ENCODE measurements at regions not wholly inside any gene's neighbourhood (a gene's known extent, or its start where the extent isn't known, plus 50 kb on each side); places are given as distances from the start of the nearest gene placed in this dataset.

DNA sequence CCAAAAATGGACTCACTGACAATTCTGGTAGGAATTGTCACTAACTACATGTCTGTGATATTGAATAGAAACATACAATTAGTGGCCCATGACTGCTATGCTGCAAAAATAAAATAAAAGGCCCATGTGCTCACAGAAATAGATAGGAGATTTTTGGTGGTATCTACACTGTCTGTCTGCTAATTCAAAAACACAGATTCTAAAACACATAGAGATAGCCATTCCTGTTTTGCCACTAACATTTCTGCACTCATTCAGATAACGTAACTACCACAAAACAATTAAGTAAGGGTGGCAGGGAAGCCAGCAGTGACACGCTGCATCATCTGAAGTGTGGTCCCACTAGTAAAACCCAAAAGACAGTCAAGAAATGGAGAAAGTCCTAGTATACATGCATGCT, 202.2 kb upstream of the NFIA start:
- Histone ChIP-seq H3K9me2 (replicated peaks; ENCODE audit: insufficient read depth, low read length) (no peaks in the 10 kb centered on the region), H3K36me3 (ENCODE audit: low read length) (no peaks in the 10 kb centered on the region), H3K27me3 (ENCODE audit: low read length) (no peaks in the 10 kb centered on the region), H4K20me1 (ENCODE audit: low read depth, low read length) (no peaks in the 10 kb centered on the region), H3F3A (ENCODE audit: insufficient read depth) (no peaks in the 10 kb centered on the region), H3K4me2 (ENCODE audit: low read depth, low read length, poor library complexity, severe bottlenecking) (no peak overlapping the region), H3K27ac (ENCODE audit: low read depth, low read length) (no peak overlapping the region), H3K9ac (ENCODE audit: low read length) (no peak overlapping the region), H2AFZ (ENCODE audit: low read depth, low read length, severe bottlenecking) (no peak overlapping the region), H3K4me3 (ENCODE audit: insufficient read depth, low read length, poor library complexity, severe bottlenecking) (no peak overlapping the region), H3K9me3 (ENCODE audit: insufficient read depth, low read length) (no peaks in the 10 kb centered on the region), H3K79me2 (ENCODE audit: insufficient read depth, low read length) (no peaks in the 10 kb centered on the region)
- no peak for TF ChIP-seq EZH2phosphoT487 (conservative IDR thresholded peaks at IDR 0.05; ENCODE audit: low read length)
- TF ChIP-seq, protein P1, sequence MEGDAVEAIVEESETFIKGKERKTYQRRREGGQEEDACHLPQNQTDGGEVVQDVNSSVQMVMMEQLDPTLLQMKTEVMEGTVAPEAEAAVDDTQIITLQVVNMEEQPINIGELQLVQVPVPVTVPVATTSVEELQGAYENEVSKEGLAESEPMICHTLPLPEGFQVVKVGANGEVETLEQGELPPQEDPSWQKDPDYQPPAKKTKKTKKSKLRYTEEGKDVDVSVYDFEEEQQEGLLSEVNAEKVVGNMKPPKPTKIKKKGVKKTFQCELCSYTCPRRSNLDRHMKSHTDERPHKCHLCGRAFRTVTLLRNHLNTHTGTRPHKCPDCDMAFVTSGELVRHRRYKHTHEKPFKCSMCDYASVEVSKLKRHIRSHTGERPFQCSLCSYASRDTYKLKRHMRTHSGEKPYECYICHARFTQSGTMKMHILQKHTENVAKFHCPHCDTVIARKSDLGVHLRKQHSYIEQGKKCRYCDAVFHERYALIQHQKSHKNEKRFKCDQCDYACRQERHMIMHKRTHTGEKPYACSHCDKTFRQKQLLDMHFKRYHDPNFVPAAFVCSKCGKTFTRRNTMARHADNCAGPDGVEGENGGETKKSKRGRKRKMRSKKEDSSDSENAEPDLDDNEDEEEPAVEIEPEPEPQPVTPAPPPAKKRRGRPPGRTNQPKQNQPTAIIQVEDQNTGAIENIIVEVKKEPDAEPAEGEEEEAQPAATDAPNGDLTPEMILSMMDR (IDR thresholded peaks at IDR 0.05; ENCODE audit: insufficient read depth, low read length, poor library complexity, severe bottlenecking) = no peak

DNA sequence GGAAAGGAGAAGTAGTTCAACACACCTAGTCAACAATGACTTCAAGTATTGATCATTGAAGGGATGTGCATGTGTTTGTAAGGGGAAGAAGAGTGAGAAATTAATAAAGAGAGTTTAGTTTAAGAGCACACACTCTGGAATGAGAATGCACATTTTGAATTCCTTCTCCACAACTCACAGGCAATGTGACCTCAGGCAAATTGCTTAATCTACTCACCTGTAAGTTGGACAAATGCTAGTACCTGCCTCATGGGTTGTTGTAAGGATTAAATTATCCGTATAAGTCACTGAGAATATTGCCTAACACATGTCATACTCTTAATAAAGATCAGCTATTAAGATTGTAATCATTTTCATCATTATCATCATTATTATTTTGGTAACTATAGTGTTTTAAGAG, 204.0 kb upstream of the NFIA start:
- TF ChIP-seq, protein P1 (IDR thresholded peaks at IDR 0.05; ENCODE audit: insufficient read depth, low read length, poor library complexity, severe bottlenecking) = no peak
- no peak for TF ChIP-seq EZH2phosphoT487 (conservative IDR thresholded peaks at IDR 0.05; ENCODE audit: low read length)
- H3F3A ChIP-seq (ENCODE audit: insufficient read depth) = no peaks in the 10 kb centered on the region
- H3K9me2 ChIP-seq (replicated peaks; ENCODE audit: insufficient read depth, low read length) = no peaks in the 10 kb centered on the region
- H3K79me2 ChIP-seq (ENCODE audit: insufficient read depth, low read length) = no peaks in the 10 kb centered on the region
- no peak overlapping the region for H2AFZ ChIP-seq (ENCODE audit: low read depth, low read length, severe bottlenecking)
- H3K36me3 ChIP-seq (ENCODE audit: low read length) = no peaks in the 10 kb centered on the region
- H3K4me3 ChIP-seq (ENCODE audit: insufficient read depth, low read length, poor library complexity, severe bottlenecking) = no peak overlapping the region
- H4K20me1 ChIP-seq (ENCODE audit: low read depth, low read length) = no peaks in the 10 kb centered on the region
- H3K27me3 ChIP-seq (ENCODE audit: low read length) = no peaks in the 10 kb centered on the region
- no peak overlapping the region for H3K9ac ChIP-seq (ENCODE audit: low read length)
- H3K9me3 ChIP-seq (ENCODE audit: insufficient read depth, low read length) = no peaks in the 10 kb centered on the region
- no peak overlapping the region for H3K27ac ChIP-seq (ENCODE audit: low read depth, low read length)
- no peak overlapping the region for H3K4me2 ChIP-seq (ENCODE audit: low read depth, low read length, poor library complexity, severe bottlenecking)

DNA sequence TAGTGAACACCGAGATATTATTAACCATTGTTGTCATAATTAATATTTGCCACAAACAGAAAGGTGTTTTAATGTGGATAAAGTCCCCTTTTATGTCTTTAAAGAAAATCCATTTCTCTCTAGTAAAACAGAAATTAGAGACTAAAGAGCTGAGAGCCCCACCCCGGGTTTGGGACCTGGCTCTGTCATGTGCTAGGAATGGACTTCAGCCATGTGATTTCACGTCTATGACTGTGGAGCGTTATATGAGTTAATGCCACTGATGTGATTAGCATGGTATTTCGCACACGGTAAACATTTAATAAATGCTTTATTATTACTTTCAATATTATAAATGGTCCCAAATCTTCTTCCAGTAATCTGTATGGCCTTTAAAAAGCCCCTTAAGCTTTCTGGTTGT, 205.0 kb upstream of the NFIA start:
- no peak overlapping the region for H3K4me2 ChIP-seq (ENCODE audit: low read depth, low read length, poor library complexity, severe bottlenecking)
- H3F3A ChIP-seq (ENCODE audit: insufficient read depth) = no peaks in the 10 kb centered on the region
- no peaks in the 10 kb centered on the region for H3K9me3 ChIP-seq (ENCODE audit: insufficient read depth, low read length)
- no peak overlapping the region for H3K27ac ChIP-seq (ENCODE audit: low read depth, low read length)
- no peak for TF ChIP-seq EZH2phosphoT487 (conservative IDR thresholded peaks at IDR 0.05; ENCODE audit: low read length)
- TF ChIP-seq, protein P1 (IDR thresholded peaks at IDR 0.05; ENCODE audit: insufficient read depth, low read length, poor library complexity, severe bottlenecking) = no peak
- H4K20me1 ChIP-seq (ENCODE audit: low read depth, low read length) = no peaks in the 10 kb centered on the region
- no peaks in the 10 kb centered on the region for H3K79me2 ChIP-seq (ENCODE audit: insufficient read depth, low read length)
- no peaks in the 10 kb centered on the region for H3K36me3 ChIP-seq (ENCODE audit: low read length)
- H3K27me3 ChIP-seq (ENCODE audit: low read length) = no peaks in the 10 kb centered on the region
- no peak overlapping the region for H2AFZ ChIP-seq (ENCODE audit: low read depth, low read length, severe bottlenecking)
- H3K9ac ChIP-seq (ENCODE audit: low read length) = no peak overlapping the region
- no peak overlapping the region for H3K4me3 ChIP-seq (ENCODE audit: insufficient read depth, low read length, poor library complexity, severe bottlenecking)
- no peaks in the 10 kb centered on the region for H3K9me2 ChIP-seq (replicated peaks; ENCODE audit: insufficient read depth, low read length)

DNA sequence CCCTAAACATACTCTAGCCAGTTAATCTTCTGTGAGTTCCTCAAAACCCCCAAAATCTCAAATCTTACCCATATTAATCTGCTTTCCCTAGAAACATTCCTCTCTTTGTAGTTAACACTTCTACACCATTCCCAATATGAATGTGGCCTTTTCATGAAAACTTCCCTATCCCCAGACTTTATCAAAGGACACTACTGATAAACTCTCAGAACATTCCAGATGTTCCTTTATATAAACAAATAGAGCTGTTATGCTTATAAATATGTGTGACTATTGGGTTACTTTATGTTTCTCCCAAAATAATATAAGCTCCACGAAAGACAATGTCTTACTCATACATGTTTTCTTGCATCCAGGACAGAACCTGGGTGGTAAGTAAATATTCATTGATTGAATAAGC, 205.4 kb upstream of the NFIA start:
- Histone ChIP-seq H2AFZ (ENCODE audit: low read depth, low read length, severe bottlenecking) (no peak overlapping the region), H3K36me3 (ENCODE audit: low read length) (no peaks in the 10 kb centered on the region), H3K9me2 (replicated peaks; ENCODE audit: insufficient read depth, low read length) (no peaks in the 10 kb centered on the region), H3K79me2 (ENCODE audit: insufficient read depth, low read length) (no peaks in the 10 kb centered on the region), H3K4me3 (ENCODE audit: insufficient read depth, low read length, poor library complexity, severe bottlenecking) (no peak overlapping the region), H3K27me3 (ENCODE audit: low read length) (no peaks in the 10 kb centered on the region), H3K27ac (ENCODE audit: low read depth, low read length) (no peak overlapping the region), H3K4me2 (ENCODE audit: low read depth, low read length, poor library complexity, severe bottlenecking) (no peak overlapping the region), H3K9ac (ENCODE audit: low read length) (no peak overlapping the region), H3F3A (ENCODE audit: insufficient read depth) (no peaks in the 10 kb centered on the region), H4K20me1 (ENCODE audit: low read depth, low read length) (no peaks in the 10 kb centered on the region), H3K9me3 (ENCODE audit: insufficient read depth, low read length) (no peaks in the 10 kb centered on the region)
- TF ChIP-seq, protein P1 (IDR thresholded peaks at IDR 0.05; ENCODE audit: insufficient read depth, low read length, poor library complexity, severe bottlenecking) = no peak
- no peak for TF ChIP-seq EZH2phosphoT487 (conservative IDR thresholded peaks at IDR 0.05; ENCODE audit: low read length)

Measured in SU-DHL-6 (cell line).